Progenitor cell of endocrine pancreas (in vitro differentiated cells): ENCODE measurements at regions not wholly inside any gene's neighbourhood (a gene's known extent, or its start where the extent isn't known, plus 50 kb on each side); places are given as distances from the start of the nearest gene placed in this dataset.

Experiments used
- DNase-seq: peaks from one replicate; pipeline ENCODE4 v3.0.0; 2021; ENCODE audit warnings: low spot score; ENCODE audit not compliant: unreplicated experiment
- H3K27ac Mint-ChIP-seq: 2 replicates; pipeline ENCODE4 v1.8.0; 2021; ENCODE audit warnings: mild to moderate bottlenecking, moderate library complexity, mixed read lengths
- H3K27me3 Mint-ChIP-seq: 2 replicates; pipeline ENCODE4 v1.8.0; 2021; ENCODE audit warnings: mixed read lengths
- H3K36me3 Mint-ChIP-seq: 2 replicates; pipeline ENCODE4 v1.8.0; 2022; ENCODE audit warnings: mixed read lengths; ENCODE audit not compliant: insufficient read depth
- H3K4me1 Mint-ChIP-seq: 2 replicates; pipeline ENCODE4 v1.8.0; 2021; ENCODE audit warnings: low read depth, mixed read lengths
- H3K4me3 Mint-ChIP-seq: 2 replicates; pipeline ENCODE4 v1.8.0; 2021; ENCODE audit warnings: low read depth, mild to moderate bottlenecking, moderate library complexity, mixed read lengths
- H3K9me3 Mint-ChIP-seq: 2 replicates; pipeline ENCODE4 v1.8.0; 2021; ENCODE audit warnings: low read depth, mixed read lengths
- CTCF ChIP-seq: fragments of 200-600 bp; sonication (generic); IDR thresholded peaks from one replicate; pipeline ENCODE4 v1.5.0; 2021; ENCODE audit warnings: antibody characterized with exemption, mild to moderate bottlenecking; ENCODE audit not compliant: unreplicated experiment

GRCh38 chr11:128135451-128135850, 451.9 kb downstream of the ETS1 start:
- H3K9me3 Mint-ChIP-seq: peaks cover 17% of the 10 kb centered on the region
- DNase-seq: no peak
- H3K36me3 Mint-ChIP-seq: no peaks in the 10 kb centered on the region
- H3K4me1 Mint-ChIP-seq: peaks cover 7% of the 10 kb centered on the region
- H3K27me3 Mint-ChIP-seq: no peaks in the 10 kb centered on the region
- TF ChIP-seq CTCF: no peak
- no peak overlapping the region for H3K4me3 Mint-ChIP-seq
- no peak overlapping the region for H3K27ac Mint-ChIP-seq

GRCh38 chr11:128133501-128133900, 453.9 kb downstream of the ETS1 start:
- DNase-seq: no peak
- Mint-ChIP-seq H3K4me1 (peaks cover 7% of the 10 kb centered on the region), H3K36me3 (no peaks in the 10 kb centered on the region), H3K27ac (no peak overlapping the region), H3K27me3 (no peaks in the 10 kb centered on the region), H3K4me3 (no peak overlapping the region), H3K9me3 (peaks cover 4% of the 10 kb centered on the region)
- TF ChIP-seq CTCF: no peak

- Mint-ChIP-seq H3K27me3 (no peaks in the 10 kb centered on the region), H3K9me3 (no peaks in the 10 kb centered on the region), H3K4me3 (no peak overlapping the region), H3K36me3 (no peaks in the 10 kb centered on the region), H3K27ac (no peak overlapping the region), H3K4me1 (peaks cover 4% of the 10 kb centered on the region)
- no peak for DNase-seq
- no peak for TF ChIP-seq CTCF
These were observed 457.3 kb downstream of the ETS1 start for GRCh38 chr11:128130052-128130451.

- peaks cover 3% of the 10 kb centered on the region for H3K9me3 Mint-ChIP-seq
- H3K4me1 Mint-ChIP-seq: no peaks in the 10 kb centered on the region
- no peaks in the 10 kb centered on the region for H3K27me3 Mint-ChIP-seq
- no peak for TF ChIP-seq CTCF
- no peaks in the 10 kb centered on the region for H3K36me3 Mint-ChIP-seq
- H3K27ac Mint-ChIP-seq: no peak overlapping the region
- H3K4me3 Mint-ChIP-seq: no peak overlapping the region
- no peak for DNase-seq
These were observed 461.6 kb downstream of the ETS1 start for GRCh38 chr11:128125723-128126122.

- H3K4me3 Mint-ChIP-seq: no peak overlapping the region
- no peaks in the 10 kb centered on the region for H3K4me1 Mint-ChIP-seq
- peaks cover 10% of the 10 kb centered on the region for H3K9me3 Mint-ChIP-seq
- peaks cover 1% of the 10 kb centered on the region for H3K36me3 Mint-ChIP-seq
- H3K27ac Mint-ChIP-seq: no peak overlapping the region
- DNase-seq: no peak
- TF ChIP-seq CTCF: no peak
- H3K27me3 Mint-ChIP-seq: peaks cover 5% of the 10 kb centered on the region
These were observed 470.5 kb downstream of the ETS1 start for GRCh38 chr11:128116885-128117284.
